Skeletal muscle satellite cell (primary cell): ENCODE measurements at regions not wholly inside any gene's neighbourhood (a gene's known extent, or its start where the extent isn't known, plus 50 kb on each side); places are given as distances from the start of the nearest gene placed in this dataset.

Experiments
- H3K27me3 ChIP-seq: 2 replicates; pipeline ENCODE4 v1.7.0; 2013; ENCODE audit warnings: low read length; ENCODE audit not compliant: control insufficient read depth, insufficient read depth
- H3K36me3 ChIP-seq: 2 replicates; pipeline ENCODE4 v1.7.0; 2013; ENCODE audit warnings: mild to moderate bottlenecking, control low read depth, low read length; ENCODE audit not compliant: insufficient read depth
- H3K4me1 ChIP-seq: 2 replicates; pipeline ENCODE4 v1.7.0; 2013; ENCODE audit warnings: low read length; ENCODE audit not compliant: control insufficient read depth, insufficient read depth
- H3K4me2 ChIP-seq: 2 replicates; pipeline ENCODE4 v1.7.0; 2013; ENCODE audit warnings: mild to moderate bottlenecking, low read length
- H3K4me3 ChIP-seq: 2 replicates; pipeline ENCODE4 v1.7.0; 2013; ENCODE audit warnings: low read length
- H3K9ac ChIP-seq: 2 replicates; pipeline ENCODE4 v1.7.0; 2013; ENCODE audit warnings: mild to moderate bottlenecking, low read depth, low read length, moderate library complexity
- H3K9me3 ChIP-seq: replicated peaks from 2 replicates; pipeline ENCODE4 v1.7.0; 2013; ENCODE audit warnings: mild to moderate bottlenecking, control low read depth, low read length

DNA sequence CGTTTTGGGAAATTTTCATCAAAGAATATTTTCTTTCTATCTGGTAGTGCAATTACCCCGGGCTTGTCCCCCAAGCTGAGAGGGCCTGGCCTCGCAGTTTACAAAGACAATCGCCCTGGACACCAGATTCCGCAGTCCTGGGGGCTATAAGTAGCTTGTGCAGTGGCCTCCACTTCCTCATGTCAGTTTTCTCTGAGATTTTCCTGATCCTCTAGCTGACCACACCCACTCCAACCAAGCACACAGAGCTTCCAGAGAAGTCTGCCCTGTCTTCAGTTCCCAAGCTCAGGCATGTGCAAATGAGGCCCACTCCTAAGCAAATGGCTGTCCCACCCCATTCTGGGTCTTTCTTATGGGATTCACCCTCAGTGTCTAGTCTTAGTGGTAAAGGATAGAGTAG is 245.3 kb downstream of the MAFB start:
- Histone ChIP-seq H3K4me1 (no peaks in the 10 kb centered on the region), H3K36me3 (no peaks in the 10 kb centered on the region), H3K4me2 (no peak overlapping the region), H3K9me3 (no peaks in the 10 kb centered on the region), H3K27me3 (peaks cover 3% of the 10 kb centered on the region), H3K9ac (no peak overlapping the region), H3K4me3 (no peak overlapping the region)

DNA sequence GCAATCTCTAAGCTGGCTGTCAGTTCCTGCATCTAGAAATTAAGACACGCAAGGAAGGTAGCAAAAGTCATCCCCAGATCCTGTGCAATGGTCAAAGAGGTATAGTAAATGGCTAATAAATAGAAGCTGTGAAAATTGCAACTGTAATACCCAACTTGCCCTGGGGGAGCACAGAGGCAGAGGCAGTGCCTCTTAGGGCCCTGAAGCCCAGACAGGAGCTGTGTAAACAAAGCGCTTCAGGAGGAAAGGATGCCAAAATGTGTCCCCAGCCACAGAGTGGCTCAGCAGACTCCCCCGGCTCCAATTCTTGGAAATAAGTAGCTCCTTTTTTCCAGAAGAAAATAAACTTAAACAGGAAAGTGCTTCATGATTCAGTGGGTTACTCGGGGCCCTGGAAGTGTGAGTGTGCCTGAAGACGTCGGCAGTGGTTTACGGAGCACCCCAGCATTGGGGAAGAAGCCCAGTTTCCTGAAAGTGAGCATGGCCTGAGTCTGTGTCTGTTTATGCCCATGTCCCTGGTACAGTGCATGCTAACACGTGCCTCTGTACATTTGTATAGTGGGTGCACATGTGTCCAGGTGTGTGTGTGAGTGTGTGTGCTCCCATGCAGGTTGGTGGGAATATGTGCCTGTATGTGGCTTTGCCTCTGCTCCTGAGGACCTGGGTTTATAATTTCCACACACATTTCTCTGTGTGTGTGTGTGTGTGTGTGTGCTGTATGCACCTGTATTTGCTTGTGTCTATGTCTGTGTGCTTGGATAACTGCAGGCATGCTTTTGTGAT is 246.7 kb downstream of the MAFB start:
- H3K4me1 ChIP-seq = no peaks in the 10 kb centered on the region
- H3K4me2 ChIP-seq = no peak overlapping the region
- peaks cover 3% of the 10 kb centered on the region for H3K27me3 ChIP-seq
- H3K9me3 ChIP-seq = no peaks in the 10 kb centered on the region
- no peak overlapping the region for H3K9ac ChIP-seq
- no peak overlapping the region for H3K4me3 ChIP-seq
- no peaks in the 10 kb centered on the region for H3K36me3 ChIP-seq

DNA sequence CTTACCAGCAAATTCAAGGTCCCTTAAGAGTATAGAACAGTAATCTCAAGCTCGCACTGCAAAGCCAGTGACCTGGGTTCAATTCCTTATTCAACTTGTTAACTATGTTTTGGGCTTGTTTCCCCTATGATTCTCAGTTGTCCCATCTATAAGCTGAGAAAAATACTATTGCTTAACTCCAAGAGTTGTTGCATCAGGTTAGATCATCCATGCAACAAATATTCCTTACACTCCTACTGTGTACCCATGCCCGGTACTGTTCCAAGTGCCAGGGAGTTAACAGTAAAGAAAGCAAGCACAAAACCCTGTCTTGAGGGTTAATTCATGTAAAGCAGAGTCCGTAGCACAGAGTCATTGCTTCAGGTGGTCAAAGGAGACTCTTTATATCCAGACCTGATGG is 247.3 kb downstream of the MAFB start:
- peaks cover 3% of the 10 kb centered on the region for H3K27me3 ChIP-seq
- no peak overlapping the region for H3K4me2 ChIP-seq
- no peaks in the 10 kb centered on the region for H3K4me1 ChIP-seq
- no peak overlapping the region for H3K4me3 ChIP-seq
- H3K9me3 ChIP-seq = no peaks in the 10 kb centered on the region
- no peaks in the 10 kb centered on the region for H3K36me3 ChIP-seq
- H3K9ac ChIP-seq = no peak overlapping the region

DNA sequence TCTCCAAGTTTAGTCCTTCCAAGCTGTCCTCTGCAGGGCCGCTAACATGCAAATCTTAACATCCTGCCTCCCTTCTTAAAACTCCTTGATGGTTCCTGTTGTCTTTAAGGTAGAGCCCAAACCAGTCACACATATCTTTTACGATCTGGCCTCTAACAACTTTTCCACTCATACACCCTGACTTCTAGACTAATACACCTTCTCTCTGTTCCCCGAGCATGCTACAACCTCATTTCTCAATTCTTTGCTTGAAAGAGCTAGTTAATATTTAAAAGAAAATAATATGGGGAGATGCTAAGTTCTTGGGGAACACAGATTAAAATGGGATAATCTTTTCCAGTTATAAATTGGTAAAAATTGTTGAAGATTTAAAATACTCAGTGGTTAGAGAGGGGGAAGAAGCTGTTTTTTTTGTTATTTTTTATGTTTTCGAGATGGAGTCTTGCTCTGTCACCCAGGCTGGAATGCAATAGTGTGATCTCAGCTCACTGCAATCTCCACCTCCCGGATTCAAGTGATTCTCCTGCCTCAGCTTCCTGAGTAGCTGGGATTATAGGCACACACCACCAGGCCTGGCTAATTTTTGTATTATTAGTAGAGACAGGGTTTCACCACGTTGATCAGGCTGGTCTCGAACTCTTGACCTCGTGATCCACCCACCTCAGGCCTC is 250.7 kb downstream of the MAFB start:
- peaks cover 3% of the 10 kb centered on the region for H3K27me3 ChIP-seq
- H3K4me1 ChIP-seq = no peaks in the 10 kb centered on the region
- H3K4me2 ChIP-seq = no peak overlapping the region
- no peak overlapping the region for H3K9ac ChIP-seq
- no peaks in the 10 kb centered on the region for H3K36me3 ChIP-seq
- no peak overlapping the region for H3K4me3 ChIP-seq
- no peaks in the 10 kb centered on the region for H3K9me3 ChIP-seq

DNA sequence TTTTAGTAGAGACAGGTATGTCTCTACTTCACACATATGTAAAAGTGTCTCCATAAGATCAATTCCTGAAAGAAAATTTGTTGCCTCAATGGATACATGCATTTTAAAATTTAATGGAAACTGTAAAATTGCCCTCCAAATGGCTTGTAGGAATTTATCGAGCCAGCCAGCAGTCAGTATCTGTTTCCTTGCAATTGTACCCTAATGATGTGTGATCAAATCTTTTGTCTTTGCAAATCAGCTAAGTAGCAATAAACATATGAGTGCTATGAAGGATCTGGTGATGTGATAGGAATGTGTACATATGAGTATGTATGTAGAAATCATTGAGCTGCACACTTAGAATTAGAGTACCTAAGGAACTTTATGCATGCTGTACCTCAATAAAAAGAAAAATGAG is 253.0 kb downstream of the MAFB start:
- Histone ChIP-seq H3K9me3 (no peaks in the 10 kb centered on the region), H3K27me3 (no peaks in the 10 kb centered on the region), H3K36me3 (no peaks in the 10 kb centered on the region), H3K9ac (no peak overlapping the region), H3K4me1 (no peaks in the 10 kb centered on the region), H3K4me3 (no peak overlapping the region), H3K4me2 (no peak overlapping the region)

DNA sequence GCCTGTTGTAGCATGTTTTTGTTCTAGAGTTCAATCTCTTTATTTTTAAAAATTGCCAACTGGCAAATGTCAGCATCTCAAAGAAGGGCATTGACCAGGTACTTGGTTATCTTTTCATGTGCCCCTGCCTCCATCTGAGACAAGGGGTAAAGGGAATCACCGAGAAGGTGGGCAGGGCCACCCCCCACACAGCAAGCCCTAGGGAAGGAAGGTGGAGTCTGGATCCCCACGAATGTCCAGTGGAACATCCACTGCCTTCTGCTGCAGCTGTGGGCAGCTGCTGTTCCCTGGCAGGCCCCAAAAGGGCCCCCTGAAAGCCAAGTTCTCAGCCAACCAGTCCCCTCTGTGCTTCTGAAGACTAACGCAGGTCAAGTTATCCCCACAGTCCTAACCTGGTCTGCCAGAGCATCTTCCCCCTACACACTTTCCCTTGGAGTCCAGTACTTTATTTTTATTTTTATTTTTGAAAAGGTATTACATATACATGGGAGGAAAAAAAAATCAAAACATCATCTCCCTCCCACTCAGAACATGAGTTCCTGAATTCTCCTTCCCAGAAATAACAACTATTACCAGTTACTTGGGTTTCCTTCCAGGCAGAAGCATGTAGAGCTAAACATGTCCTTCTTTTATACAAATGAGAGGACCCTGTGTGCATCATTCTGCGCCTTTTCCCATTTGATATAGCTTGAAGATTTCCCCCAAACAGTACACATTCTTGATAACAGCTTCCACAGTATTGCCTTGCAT is 253.7 kb downstream of the MAFB start:
- no peak overlapping the region for H3K4me2 ChIP-seq
- H3K9me3 ChIP-seq = no peaks in the 10 kb centered on the region
- H3K9ac ChIP-seq = no peak overlapping the region
- H3K4me3 ChIP-seq = no peak overlapping the region
- H3K4me1 ChIP-seq = no peaks in the 10 kb centered on the region
- H3K27me3 ChIP-seq = no peaks in the 10 kb centered on the region
- H3K36me3 ChIP-seq = no peaks in the 10 kb centered on the region

DNA sequence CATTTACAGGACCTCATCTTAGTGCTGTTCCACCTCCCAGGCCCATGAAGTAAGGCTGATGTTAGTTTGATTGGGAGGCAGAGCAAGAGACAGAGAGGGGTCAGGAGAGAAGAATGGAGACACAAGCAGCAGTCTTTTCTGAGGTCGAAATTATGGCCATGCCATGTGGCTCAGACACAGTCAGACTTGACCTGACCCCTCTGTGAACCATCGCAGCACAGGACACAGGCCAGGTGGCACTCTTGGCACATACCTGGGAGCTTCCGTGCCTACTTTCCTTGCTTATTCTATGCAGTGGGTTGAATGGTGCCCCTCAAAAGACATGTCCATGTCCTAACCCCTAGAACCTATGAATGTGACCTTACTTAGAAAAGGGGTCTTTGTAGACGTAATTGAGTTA is 254.9 kb downstream of the MAFB start:
- H3K27me3 ChIP-seq = no peaks in the 10 kb centered on the region
- H3K9ac ChIP-seq = no peak overlapping the region
- no peaks in the 10 kb centered on the region for H3K4me1 ChIP-seq
- no peak overlapping the region for H3K4me2 ChIP-seq
- H3K36me3 ChIP-seq = no peaks in the 10 kb centered on the region
- no peaks in the 10 kb centered on the region for H3K9me3 ChIP-seq
- H3K4me3 ChIP-seq = no peak overlapping the region

DNA sequence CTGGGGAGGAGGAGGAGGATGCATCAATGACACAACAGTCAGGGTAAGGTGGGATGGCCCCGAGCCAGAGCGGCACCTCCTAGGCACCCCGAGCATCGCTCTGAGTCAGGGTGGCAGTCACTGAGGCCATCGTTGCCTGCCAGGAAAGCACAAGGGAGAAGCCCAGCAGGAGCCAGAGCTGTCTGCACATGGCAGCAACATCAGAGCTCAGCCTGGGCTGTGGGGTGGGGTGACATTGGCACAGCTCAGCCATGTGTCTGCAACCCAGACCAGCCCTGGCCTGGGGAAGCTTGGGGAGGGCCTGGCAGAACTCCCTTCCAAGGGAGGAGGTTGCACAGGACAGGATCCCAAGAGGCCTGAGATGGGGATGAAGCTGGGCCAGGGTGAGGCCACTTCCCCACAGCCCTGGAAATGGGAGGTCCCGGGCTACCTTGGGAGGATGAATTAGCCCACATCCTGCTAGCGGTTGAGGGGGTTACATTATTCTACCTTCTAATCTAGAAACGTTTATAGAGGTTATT is 255.6 kb downstream of the MAFB start:
- H3K4me2 ChIP-seq = no peak overlapping the region
- no peaks in the 10 kb centered on the region for H3K9me3 ChIP-seq
- H3K36me3 ChIP-seq = no peaks in the 10 kb centered on the region
- H3K27me3 ChIP-seq = no peaks in the 10 kb centered on the region
- no peaks in the 10 kb centered on the region for H3K4me1 ChIP-seq
- H3K9ac ChIP-seq = no peak overlapping the region
- H3K4me3 ChIP-seq = no peak overlapping the region

DNA sequence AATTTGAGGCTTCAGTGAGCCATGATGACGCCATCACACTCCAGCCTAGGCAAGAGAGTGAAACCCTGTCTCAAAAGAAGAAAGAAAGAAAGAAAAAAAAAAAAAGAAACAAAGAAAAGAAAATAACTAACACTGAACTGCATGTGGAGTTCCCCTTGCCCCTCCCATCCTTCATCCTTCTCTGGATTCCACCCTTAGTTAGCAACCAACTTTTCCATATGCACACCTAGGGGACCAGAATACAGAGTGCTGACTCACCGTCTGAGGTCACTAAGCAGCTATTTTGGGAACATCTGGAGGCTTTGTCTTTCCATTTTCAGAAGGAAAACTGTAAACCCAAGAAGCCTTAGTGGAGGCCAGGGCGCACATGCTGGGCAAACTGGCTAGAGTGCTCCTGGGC is 257.4 kb downstream of the MAFB start:
- Histone ChIP-seq H3K4me1 (no peaks in the 10 kb centered on the region), H3K27me3 (no peaks in the 10 kb centered on the region), H3K4me2 (no peak overlapping the region), H3K9me3 (no peaks in the 10 kb centered on the region), H3K36me3 (no peaks in the 10 kb centered on the region), H3K9ac (no peak overlapping the region), H3K4me3 (no peak overlapping the region)

DNA sequence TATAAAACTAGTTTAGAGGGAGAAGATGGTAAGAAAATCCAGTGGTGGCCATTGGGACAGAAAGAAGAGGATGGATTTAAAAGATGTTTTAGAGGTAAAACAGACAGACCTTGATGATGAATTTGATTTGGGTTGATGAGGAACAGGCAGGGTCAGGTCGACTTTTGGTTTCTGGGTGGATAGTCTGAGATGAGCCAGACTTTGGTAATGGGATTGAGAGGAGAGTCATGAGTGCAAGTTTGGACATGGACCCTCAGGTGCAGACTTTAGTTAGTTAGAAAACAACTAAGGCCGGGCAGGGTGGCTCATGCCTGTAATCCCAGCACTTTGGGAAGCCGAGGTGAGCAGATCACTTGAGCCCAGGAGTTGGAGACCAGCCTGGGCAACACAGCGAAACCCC is 257.9 kb downstream of the MAFB start:
- Histone ChIP-seq H3K36me3 (no peaks in the 10 kb centered on the region), H3K4me1 (no peaks in the 10 kb centered on the region), H3K4me3 (no peak overlapping the region), H3K9me3 (no peaks in the 10 kb centered on the region), H3K4me2 (no peak overlapping the region), H3K27me3 (no peaks in the 10 kb centered on the region), H3K9ac (no peak overlapping the region)

DNA sequence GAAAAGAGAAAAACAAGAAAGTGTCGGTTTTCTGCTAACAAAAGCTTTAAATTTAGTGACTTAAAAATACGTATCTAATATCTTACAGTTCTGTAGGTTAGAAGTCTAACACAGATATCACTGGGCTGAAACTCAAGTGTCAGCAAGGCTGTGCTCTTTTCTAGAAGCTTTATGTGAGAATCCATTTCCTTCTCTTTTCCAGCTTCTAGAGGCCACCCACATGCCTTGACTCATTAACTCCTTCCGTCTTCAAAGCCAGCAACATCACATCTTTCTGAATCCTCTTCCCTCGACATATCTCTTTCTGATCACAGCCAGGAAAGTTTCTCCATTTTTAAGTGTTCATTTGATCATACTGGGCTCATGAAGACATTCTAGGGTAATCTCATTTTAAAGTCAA is 262.0 kb downstream of the MAFB start:
- H3K4me2 ChIP-seq = no peak overlapping the region
- H3K9ac ChIP-seq = no peak overlapping the region
- H3K27me3 ChIP-seq = no peaks in the 10 kb centered on the region
- H3K4me3 ChIP-seq = no peak overlapping the region
- H3K4me1 ChIP-seq = no peaks in the 10 kb centered on the region
- no peaks in the 10 kb centered on the region for H3K9me3 ChIP-seq
- H3K36me3 ChIP-seq = no peaks in the 10 kb centered on the region
